ENCODE measurements at regions not wholly inside any gene's neighbourhood (a gene's known extent, or its start where the extent isn't known, plus 50 kb on each side); places are given as distances from the start of the nearest gene placed in this dataset.
"Not testable (repeated sequence)": the region's sequence is repeated elsewhere in the genome, so short reads cannot be mapped to it uniquely, and the experiment has no call there.

DNA sequence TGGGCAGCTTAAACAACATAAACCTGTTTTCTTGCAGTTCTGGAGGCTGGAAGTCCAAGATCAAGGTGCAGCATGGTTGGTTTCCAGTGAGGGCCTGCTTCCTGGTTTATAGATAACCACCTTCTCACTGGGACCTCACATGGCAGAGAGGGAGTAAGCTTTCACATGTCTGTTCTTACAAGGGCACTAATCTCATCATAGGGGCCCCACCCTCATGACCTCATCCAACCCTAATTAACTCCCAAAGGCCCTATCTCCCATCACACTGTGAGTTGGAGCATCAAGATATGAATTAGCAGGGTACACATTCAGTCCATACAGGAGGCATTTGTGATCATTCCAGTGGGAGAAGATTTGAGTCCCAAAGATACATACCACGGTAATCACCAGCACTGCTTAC lies 50.5 kb upstream of the GRIN2A start:
- DNase-seq (ENCODE audit: extremely low read depth, low read depth), result no peak

GRCh38 chr16:10239640-10240039 lies 57.4 kb upstream of the GRIN2A start:
- no peak for DNase-seq (ENCODE audit: extremely low read depth, low read depth)

GRCh38 chr16:10240854-10241613 lies 58.8 kb upstream of the GRIN2A start:
- DNase-seq (ENCODE audit: extremely low read depth, low read depth), result no peak

- no peak for DNase-seq (ENCODE audit: extremely low read depth, low read depth)
Measured at GRCh38 chr16:10242097-10242496, 59.9 kb upstream of the GRIN2A start.

GRCh38 chr16:10242916-10243315 lies 60.7 kb upstream of the GRIN2A start:
- DNase-seq (ENCODE audit: extremely low read depth, low read depth), result no peak

DNA sequence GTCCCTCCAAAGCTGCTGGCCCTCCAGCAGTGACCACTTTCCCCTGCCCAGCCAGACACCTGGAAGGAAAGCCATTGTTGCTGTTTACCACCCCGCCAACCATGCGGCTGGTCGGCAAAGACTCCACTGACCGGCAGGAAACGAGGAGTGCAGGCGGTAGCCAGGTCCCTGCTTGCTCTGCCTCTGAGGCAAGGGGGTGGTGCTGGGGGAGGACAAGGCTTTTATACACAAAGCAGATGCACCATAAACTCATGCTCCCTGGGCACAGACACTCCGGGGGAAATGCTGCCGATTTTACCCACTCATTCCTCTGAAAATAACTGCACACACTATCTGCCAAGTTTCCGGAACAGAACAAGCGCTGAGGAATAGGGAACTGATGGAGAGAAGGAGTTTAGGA lies 62.8 kb upstream of the GRIN2A start:
- no peak for DNase-seq (ENCODE audit: extremely low read depth, low read depth)

- DNase-seq (ENCODE audit: extremely low read depth, low read depth), result no peak
Measured at GRCh38 chr16:10250137-10250828, 68.1 kb upstream of the GRIN2A start.

GRCh38 chr16:10252155-10252554 lies 69.9 kb upstream of the GRIN2A start:
- DNase-seq (ENCODE audit: extremely low read depth, low read depth), result no peak

DNA sequence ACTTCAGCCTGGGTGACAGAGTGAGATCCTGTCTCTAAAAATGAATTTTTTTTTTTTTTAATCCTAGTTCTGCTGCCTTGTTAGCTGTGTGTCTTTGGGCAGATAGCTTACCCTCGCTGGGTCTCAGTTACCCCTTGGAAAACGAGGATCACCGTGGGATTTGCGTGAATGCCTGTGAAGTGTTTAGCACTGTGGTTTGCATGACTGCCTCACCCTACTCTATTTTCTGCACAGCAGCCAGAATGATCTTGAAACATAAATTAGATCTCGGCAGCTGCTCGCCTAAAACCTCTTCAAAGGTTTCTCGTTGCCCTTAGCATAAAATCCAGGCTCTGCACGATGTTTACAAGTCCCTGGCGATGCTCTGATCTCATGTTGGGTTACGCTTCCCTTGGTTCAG lies 71.2 kb upstream of the GRIN2A start:
- no peak for DNase-seq (ENCODE audit: extremely low read depth, low read depth)

GRCh38 chr16:10255728-10256127 lies 73.5 kb upstream of the GRIN2A start:
- DNase-seq (ENCODE audit: extremely low read depth, low read depth), result no peak

GRCh38 chr16:10256784-10257641 lies 74.8 kb upstream of the GRIN2A start:
- peak; percentile 8 for DNase-seq (ENCODE audit: extremely low read depth, low read depth)

- DNase-seq (ENCODE audit: extremely low read depth, low read depth), result not testable (repeated sequence)
Measured at GRCh38 chr16:10257642-10258251, 75.5 kb upstream of the GRIN2A start.

GRCh38 chr16:10258930-10259603 lies 76.8 kb upstream of the GRIN2A start:
- DNase-seq (ENCODE audit: extremely low read depth, low read depth), result not testable (repeated sequence)

GRCh38 chr16:10261077-10261476 lies 78.8 kb upstream of the GRIN2A start:
- DNase-seq (ENCODE audit: extremely low read depth, low read depth), result no peak

GRCh38 chr16:10261526-10261925 lies 79.3 kb upstream of the GRIN2A start:
- DNase-seq (ENCODE audit: extremely low read depth, low read depth), result not testable (repeated sequence)

DNA sequence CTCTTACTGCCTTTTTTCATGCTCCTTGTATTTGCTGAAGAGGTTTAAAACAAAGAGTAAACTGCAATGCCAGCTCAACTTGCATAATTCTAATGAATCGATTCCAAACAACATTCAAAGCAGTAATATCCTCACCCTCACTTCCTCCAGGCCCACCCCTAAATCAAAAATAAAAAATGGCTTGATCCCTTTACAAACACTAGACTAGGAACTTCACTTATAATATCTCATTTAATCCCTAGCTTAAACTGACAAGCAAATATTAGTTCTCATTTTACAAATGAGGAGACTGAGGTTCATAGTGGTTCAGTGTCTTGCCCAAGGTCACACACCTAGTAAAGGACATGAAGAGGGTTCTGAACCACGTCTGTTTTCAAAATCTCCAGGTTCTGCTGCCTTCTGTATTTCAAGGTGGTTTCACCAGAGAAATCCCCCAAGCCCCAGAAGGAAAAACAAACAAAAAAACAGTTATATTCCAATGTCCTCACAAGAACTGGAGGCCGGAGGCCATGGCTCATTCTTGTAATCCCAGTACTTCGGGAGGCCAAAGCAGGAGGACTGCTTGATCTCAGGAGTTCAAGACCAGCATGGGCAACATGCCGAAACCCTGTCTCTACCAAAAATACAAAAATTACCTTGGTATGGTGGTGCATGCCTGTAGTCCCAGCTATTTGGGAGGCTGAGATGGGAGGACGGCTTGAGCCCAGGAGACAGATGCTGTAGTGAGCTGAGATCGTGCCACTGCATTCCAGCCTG lies 80.3 kb upstream of the GRIN2A start:
- DNase-seq (ENCODE audit: extremely low read depth, low read depth), result no peak

DNA sequence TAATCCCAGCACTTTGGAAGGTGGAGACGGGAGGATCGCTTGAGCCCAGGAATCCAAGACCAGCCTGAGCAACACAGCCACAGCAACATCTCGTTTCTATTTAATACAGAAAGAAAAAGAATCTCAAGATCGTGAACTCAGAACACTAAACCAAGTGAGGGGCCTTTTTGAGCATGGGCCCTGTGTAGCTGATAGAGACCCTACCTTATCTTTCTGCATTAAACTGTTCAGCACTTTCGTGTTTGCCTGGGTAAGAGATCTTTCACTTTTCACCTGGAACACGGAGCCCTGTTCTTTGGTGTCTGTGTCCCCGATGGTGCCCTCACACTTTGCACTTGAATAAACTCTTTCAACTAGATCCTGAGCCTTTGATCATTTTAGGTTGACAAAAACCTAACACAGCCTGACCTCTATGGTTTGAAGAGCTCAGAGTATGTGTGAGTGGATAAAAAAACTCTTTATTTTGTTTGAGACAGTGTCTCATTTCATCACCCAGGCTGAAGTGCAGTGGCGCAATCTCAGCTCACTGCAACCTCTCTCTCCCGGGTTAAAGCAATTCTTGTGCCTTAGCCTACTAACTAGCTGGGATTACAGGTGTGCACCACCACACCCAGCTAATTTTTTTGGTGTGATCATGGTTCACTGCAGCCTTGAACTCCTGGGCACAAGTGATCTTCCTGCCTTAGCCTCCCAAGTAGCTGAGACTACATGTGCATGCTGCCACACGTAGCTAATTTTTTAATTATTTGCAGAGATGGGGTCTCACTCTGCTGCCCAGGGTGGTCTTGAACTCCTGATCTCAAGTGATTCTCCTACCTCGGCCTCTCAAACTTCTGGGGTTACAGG lies 83.8 kb upstream of the GRIN2A start:
- DNase-seq (ENCODE audit: extremely low read depth, low read depth), result no peak

GRCh38 chr16:10266809-10267208 lies 84.6 kb upstream of the GRIN2A start:
- DNase-seq (ENCODE audit: extremely low read depth, low read depth), result no peak

DNA sequence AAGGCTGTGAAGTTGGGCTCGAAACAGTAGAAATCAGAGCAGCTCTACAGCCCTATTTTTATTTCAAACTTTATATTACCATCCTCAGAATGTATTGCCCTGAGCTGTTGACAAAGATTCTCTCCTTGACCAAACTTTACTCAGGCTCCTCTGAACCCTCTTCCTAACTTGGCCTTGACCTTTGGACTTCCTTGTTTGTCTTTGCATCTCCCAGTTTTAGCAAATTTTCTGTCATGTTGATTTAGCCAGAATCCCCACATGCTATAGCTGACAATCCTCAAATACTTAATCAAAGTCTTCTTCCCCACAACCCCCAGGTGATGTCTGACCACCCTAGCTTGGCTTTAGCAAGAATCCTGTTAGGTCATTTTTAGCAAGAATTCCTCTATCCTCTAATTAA lies 87.4 kb upstream of the GRIN2A start:
- DNase-seq (ENCODE audit: extremely low read depth, low read depth), result no peak
